ENCODE measurements at regions not wholly inside any gene's neighbourhood (a gene's known extent, or its start where the extent isn't known, plus 50 kb on each side); places are given as distances from the start of the nearest gene placed in this dataset.

DNA sequence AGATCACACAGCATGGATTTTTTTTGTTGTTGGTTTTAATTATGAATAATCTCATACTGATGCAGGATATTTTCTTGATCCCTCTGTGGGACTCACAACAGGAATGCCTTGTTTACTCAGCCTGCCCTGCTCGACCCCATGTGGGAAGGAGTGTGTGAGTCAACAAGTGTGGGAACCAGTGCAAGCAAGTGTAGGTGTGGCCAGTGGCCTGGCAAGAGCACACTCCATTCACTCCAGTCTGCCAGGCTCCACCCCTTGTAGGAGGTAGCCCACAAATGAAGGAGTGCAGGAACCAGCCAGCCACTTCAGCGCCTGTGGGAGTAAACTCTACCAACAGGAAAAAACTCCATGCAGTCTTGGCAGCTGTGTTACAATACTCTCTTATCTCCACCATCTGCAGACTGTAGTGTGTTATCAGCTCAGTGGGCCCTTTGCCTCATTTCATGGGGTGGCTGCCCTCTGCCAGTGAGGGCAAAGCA is 393.6 kb downstream of the OTOL1 start (continued):
- TF ChIP-seq ZFP82 (CRISPR knock-in tag; IDR thresholded peaks at IDR 0.05; ENCODE audit: borderline replicate concordance) (no peak), KDM5A (IDR thresholded peaks at IDR 0.05; ENCODE audit: borderline replicate concordance, low read length) (no peak), ATAD3A (CRISPR knock-in tag; IDR thresholded peaks at IDR 0.05) (no peak), ZNF7 (CRISPR knock-in tag; IDR thresholded peaks at IDR 0.05) (no peak), SRF (IDR thresholded peaks at IDR 0.05; ENCODE audit: low read depth, low read length) (no peak)
- TF ChIP-seq, protein P1, sequence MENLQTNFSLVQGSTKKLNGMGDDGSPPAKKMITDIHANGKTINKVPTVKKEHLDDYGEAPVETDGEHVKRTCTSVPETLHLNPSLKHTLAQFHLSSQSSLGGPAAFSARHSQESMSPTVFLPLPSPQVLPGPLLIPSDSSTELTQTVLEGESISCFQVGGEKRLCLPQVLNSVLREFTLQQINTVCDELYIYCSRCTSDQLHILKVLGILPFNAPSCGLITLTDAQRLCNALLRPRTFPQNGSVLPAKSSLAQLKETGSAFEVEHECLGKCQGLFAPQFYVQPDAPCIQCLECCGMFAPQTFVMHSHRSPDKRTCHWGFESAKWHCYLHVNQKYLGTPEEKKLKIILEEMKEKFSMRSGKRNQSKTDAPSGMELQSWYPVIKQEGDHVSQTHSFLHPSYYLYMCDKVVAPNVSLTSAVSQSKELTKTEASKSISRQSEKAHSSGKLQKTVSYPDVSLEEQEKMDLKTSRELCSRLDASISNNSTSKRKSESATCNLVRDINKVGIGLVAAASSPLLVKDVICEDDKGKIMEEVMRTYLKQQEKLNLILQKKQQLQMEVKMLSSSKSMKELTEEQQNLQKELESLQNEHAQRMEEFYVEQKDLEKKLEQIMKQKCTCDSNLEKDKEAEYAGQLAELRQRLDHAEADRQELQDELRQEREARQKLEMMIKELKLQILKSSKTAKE (CRISPR knock-in tag; IDR thresholded peaks at IDR 0.05; ENCODE audit: borderline replicate concordance): no peak

GRCh38 chr3:161893972-161894371 is 397.4 kb downstream of the OTOL1 start:
- Histone ChIP-seq H3K9ac (ENCODE audit: insufficient read depth, low read depth, low read length) (no peak overlapping the region), H3K79me2 (ENCODE audit: insufficient read depth, low read length) (no peaks in the 10 kb centered on the region), H3K4me2 (ENCODE audit: low read depth, low read length) (no peak overlapping the region), H2AFZ (ENCODE audit: low read length) (no peak overlapping the region), H4K20me1 (ENCODE audit: insufficient read depth, low read length) (no peaks in the 10 kb centered on the region), H3K36me3 (replicated peaks in 1 of 2; ENCODE audit: control insufficient read depth in 1 of 2, insufficient read depth in 2 of 2, low read length in 2 of 2) (no peaks in the 10 kb centered on the region), H3K27ac (ENCODE audit: extremely low read length, insufficient read depth, low read length) (no peak overlapping the region), H3K4me3 (replicated peaks in 1 of 3; ENCODE audit: insufficient read depth in 1 of 3, low read depth in 2 of 3, low read length in 3 of 3) (no peak overlapping the region), H3K9me3 (ENCODE audit: low read length) (no peaks in the 10 kb centered on the region), H3K4me1 (ENCODE audit: insufficient read depth, low read length) (no peaks in the 10 kb centered on the region), H3K27me3 (ENCODE audit: control insufficient read depth in 1 of 2, insufficient read depth in 2 of 2, low read length in 2 of 2) (no peaks in the 10 kb centered on the region)
- ATAC-seq: no peak
- FAIRE-seq: no peak
- BruUV-seq (replicated peaks): no TSS peak
- no peak for DNase-seq (ENCODE audit: low spot score)
- intact Hi-C loops (cut with micrococcal nuclease; ENCODE audit: unreplicated experiment): no loop called here
- WGBS (ENCODE audit: low lambda C conversion rate): 5% methylated on average over 1 of the region's 1 CpG
- CTCF ChIA-PET (ENCODE audit: low intra/inter-chr PET ratio, low total read pairs): no interaction called here
- in situ Hi-C loops (cut with HindIII; ENCODE audit: extremely low pct_ligation_motif_present, low pct_unique_long_range_greater_than_20kb): no loop called here
- POLR2A ChIA-PET: no interaction called here
- TF ChIP-seq SP5 (CRISPR knock-in tag; IDR thresholded peaks at IDR 0.05; ENCODE audit: borderline replicate concordance, low read depth) (no peak), AHDC1 (CRISPR knock-in tag; IDR thresholded peaks at IDR 0.05; ENCODE audit: borderline replicate concordance) (no peak), NBN (conservative IDR thresholded peaks at IDR 0.05) (no peak), SMAD9 (CRISPR knock-in tag; IDR thresholded peaks at IDR 0.05) (no peak), RARA (CRISPR knock-in tag; IDR thresholded peaks at IDR 0.05) (no peak), RFXAP (CRISPR knock-in tag; IDR thresholded peaks at IDR 0.05; ENCODE audit: borderline replicate concordance) (no peak), ATM (IDR thresholded peaks at IDR 0.05; ENCODE audit: borderline replicate concordance) (no peak)
- TF ChIP-seq, protein P2, sequence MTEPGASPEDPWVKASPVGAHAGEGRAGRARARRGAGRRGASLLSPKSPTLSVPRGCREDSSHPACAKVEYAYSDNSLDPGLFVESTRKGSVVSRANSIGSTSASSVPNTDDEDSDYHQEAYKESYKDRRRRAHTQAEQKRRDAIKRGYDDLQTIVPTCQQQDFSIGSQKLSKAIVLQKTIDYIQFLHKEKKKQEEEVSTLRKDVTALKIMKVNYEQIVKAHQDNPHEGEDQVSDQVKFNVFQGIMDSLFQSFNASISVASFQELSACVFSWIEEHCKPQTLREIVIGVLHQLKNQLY (CRISPR knock-in tag; IDR thresholded peaks at IDR 0.05): no peak
- TF ChIP-seq, protein P3, sequence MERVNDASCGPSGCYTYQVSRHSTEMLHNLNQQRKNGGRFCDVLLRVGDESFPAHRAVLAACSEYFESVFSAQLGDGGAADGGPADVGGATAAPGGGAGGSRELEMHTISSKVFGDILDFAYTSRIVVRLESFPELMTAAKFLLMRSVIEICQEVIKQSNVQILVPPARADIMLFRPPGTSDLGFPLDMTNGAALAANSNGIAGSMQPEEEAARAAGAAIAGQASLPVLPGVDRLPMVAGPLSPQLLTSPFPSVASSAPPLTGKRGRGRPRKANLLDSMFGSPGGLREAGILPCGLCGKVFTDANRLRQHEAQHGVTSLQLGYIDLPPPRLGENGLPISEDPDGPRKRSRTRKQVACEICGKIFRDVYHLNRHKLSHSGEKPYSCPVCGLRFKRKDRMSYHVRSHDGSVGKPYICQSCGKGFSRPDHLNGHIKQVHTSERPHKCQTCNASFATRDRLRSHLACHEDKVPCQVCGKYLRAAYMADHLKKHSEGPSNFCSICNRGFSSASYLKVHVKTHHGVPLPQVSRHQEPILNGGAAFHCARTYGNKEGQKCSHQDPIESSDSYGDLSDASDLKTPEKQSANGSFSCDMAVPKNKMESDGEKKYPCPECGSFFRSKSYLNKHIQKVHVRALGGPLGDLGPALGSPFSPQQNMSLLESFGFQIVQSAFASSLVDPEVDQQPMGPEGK (CRISPR knock-in tag; IDR thresholded peaks at IDR 0.05): no peak

Data from HepG2 (cell line).